T-helper 1 cell (primary cell): ENCODE measurements at regions not wholly inside any gene's neighbourhood (a gene's known extent, or its start where the extent isn't known, plus 50 kb on each side); places are given as distances from the start of the nearest gene placed in this dataset.
A peak's percentile ranks its signal among the peaks of the same experiment; 100 is the strongest.

ENCODE experiments used
- DNase-seq, 5 donors: peaks; one replicate each; pipeline ENCODE4 v3.0.0-alpha.2; 2012 to 2020

GRCh38 chr2:221676566-221677172, 104.6 kb upstream of the EPHA4 start:
- no peak for DNase-seq

GRCh38 chr2:221675201-221675908, 103.3 kb upstream of the EPHA4 start:
- DNase-seq = no peak

GRCh38 chr2:221674446-221674845, 102.3 kb upstream of the EPHA4 start:
- no peak for DNase-seq

DNA sequence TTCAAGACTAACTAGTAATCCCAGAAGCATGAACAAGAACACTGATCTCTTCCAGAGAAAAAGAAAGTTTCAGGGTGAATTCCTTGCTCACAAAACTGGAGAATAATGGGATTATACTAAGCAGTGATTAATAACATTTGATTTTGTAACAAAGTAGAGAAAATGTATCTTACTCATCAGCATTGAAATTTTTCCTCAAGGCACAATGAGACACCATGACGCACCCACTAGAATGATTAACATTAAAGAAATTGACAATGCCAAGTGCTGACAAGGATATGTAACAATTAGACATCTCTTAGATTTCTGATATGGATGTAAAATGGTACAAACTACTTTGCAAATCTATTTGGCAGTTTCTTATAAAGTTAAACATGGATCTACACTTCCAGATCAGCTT, 101.1 kb upstream of the EPHA4 start:
- DNase-seq = no peak

GRCh38 chr2:221671515-221671914, 99.4 kb upstream of the EPHA4 start:
- DNase-seq = no peak

GRCh38 chr2:221662689-221663391, 90.7 kb upstream of the EPHA4 start:
- no peak for DNase-seq

DNA sequence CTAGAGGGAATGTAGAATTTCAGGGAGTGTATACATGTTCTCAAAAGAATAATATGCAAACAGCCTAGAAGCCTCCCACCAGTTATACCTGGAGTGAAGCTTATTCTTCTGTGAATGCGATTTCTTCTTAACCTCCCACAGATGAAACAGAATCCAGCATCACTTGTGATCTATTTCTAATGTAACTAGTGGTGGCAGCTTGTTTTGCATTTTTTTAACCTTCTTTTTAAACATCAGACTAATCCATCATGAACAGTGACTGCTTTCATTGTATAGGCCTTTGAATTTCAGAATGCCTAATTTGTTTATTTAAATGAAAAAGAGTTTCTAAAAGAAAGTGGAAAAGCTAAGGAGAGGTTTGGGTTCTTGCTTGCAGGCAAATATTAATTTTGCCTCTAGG, 85.7 kb upstream of the EPHA4 start:
- DNase-seq = no peak

GRCh38 chr2:221655300-221655699, 83.2 kb upstream of the EPHA4 start:
- DNase-seq = no peak

DNA sequence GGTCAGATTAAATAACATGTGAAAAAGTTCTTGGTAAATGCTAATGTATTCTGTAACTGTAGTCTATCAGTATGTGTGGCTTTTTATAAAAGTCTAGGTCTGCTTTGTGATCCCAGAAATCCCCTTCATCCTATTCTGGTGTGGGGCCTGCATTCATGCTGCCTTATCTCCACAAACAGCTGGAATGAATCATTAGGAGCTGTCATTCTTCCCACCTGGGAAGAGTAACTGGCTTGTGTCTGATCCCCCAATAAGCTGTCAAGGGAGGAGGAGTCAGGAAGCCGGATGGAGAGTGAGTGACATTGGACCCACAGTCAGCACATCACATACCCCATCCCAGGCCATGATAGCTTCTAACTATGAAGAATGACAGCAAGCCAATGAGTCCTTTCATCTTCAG, 81.1 kb upstream of the EPHA4 start:
- DNase-seq = no peak

DNA sequence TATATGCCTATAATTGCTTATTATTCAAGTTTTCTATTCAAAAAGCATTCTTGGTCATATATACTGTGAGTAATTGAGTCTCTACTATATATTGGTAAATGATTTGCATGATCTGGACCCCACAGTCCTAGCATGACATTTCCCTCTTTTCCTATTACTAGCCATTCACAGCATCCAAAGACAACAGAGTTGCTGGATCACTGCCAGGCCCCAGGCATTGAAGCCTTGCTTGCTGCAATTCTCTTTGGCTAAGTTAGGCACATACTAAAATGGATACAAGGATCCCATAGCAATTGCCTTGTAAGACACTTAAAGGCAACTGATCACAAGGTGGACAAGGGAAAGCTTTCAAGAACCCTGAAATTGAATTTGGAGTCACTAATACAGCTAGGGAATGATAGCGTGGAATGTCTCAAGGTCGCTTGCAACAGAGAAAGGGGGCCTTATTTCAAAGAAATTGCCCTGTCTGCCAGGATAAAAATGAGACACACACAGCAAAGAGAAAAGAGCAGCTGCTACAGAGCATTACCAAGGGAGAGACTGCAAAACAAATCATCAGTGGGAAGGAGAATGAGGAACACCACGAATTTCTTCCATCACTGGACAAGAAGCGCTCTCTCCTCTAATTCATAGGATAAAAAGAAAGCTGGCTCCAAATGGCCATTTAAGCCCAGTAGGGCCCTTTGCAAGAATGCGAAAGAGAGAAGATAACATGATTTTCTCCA, 77.1 kb upstream of the EPHA4 start:
- DNase-seq = no peak

DNA sequence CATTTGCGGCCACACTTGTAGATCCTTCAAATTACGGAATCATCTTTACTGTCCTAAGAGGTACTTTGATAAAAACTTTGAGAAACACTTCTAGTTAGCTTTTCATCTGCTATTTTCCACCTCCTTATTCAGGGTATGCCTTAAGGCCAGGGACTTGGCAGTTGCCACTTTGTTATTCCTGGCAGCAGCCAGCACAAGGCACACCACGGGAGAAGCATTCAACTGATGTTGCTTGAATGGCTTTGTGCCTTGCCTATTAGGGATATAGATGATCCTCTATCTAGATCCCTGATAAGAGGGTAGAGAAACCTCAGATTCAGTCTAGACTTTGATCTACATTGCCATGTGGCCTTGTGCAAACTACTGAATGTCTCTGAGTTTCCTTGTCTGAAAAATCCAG, 70.3 kb upstream of the EPHA4 start:
- no peak for DNase-seq

- peak in 1 of 5 donors; percentile 28 for DNase-seq
These were observed 69.2 kb upstream of the EPHA4 start for GRCh38 chr2:221641181-221641871.

DNA sequence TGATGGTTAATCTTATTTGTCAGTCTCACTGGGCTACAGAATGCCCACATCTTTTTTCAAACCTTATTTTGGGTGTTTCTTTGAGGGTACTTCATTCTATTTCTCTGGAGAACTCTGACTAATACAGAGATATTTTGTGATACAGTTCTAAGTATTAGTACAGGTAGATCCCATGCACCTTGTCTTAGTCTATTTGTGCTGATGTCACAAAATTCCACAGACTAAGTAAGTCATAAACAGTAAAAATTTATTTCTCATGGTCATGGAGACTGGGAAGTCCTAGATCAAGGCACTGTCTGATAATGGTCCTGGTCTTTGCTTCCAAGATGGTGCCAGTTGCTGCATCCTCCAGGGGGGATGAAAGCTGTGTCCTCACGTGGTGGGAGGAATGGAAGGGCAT, 68.6 kb upstream of the EPHA4 start:
- DNase-seq = no peak

- DNase-seq = no peak
These were observed 65.7 kb upstream of the EPHA4 start for GRCh38 chr2:221637851-221638250.

DNA sequence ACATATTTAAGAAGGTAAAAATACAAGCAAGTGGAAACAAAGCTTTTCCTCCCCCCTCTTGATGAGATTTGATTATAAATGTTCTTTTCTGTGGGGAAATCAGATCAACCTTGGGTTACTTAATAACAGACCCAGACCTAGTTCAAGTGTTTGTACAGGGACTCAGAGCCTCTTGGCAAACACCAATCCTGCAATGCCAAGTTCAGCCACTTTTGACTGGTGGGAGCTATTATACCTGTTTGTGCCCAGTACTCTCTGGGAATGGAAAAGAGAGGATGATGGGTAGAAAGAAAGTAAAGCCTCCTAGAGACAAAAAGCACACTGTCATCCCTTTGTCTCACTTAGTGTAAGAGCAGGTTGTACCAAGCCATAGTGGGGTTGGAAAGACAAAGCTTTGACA, 63.8 kb upstream of the EPHA4 start:
- DNase-seq = no peak

GRCh38 chr2:221629468-221629867, 57.4 kb upstream of the EPHA4 start:
- DNase-seq = no peak

- no peak for DNase-seq
These were observed 52.4 kb upstream of the EPHA4 start for GRCh38 chr2:221624475-221624874.
